Skeletal muscle cell (primary cell): ENCODE measurements at regions not wholly inside any gene's neighbourhood (a gene's known extent, or its start where the extent isn't known, plus 50 kb on each side); places are given as distances from the start of the nearest gene placed in this dataset.
A peak's percentile ranks its signal among the peaks of the same experiment; 100 is the strongest.

Experiments
- DNase-seq: peaks from one replicate; pipeline ENCODE4 v3.0.0-alpha.2; 2010; ENCODE audit warnings: low read depth
- H3K4me3 ChIP-seq: 2 replicates; pipeline ENCODE4 v1.5.1; 2011; ENCODE audit warnings: low read depth, mild to moderate bottlenecking, control low read depth, low read length, moderate library complexity

GRCh38 chr13:31922724-31923123 lies 108.8 kb upstream of the FRY start:
- no peak for DNase-seq

GRCh38 chr13:31923134-31923763 lies 108.3 kb upstream of the FRY start:
- no peak for DNase-seq
- H3K4me3 ChIP-seq = no peak overlapping the region

More at GRCh38 chr13:31922724-31923123, 108.8 kb upstream of the FRY start:
- H3K4me3 ChIP-seq = no peak overlapping the region

GRCh38 chr13:31925079-31925478 lies 106.5 kb upstream of the FRY start:
- DNase-seq = no peak
- H3K4me3 ChIP-seq = no peak overlapping the region

DNA sequence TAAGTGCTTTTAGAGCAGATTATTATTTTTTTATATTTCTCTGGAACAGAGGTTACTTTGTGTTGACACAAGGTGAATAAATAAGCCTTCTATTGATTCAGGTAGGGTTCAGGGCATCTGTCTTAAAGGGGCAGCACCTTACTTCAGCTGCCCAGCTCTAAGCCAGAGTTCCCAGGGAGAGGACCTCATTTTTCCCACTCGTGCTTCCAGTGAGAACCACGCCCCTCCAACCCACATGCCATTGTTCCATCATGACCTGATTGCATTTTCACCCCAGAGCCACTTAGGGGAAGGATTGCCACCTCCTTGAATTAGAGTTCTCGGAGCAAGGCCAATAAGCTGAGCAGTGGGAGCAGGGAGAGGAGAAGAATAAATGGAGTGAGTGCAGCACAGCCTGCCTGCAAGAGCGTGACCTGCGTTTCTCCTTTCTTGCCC lies 104.3 kb upstream of the FRY start:
- no peak for DNase-seq
- H3K4me3 ChIP-seq = no peak overlapping the region

DNA sequence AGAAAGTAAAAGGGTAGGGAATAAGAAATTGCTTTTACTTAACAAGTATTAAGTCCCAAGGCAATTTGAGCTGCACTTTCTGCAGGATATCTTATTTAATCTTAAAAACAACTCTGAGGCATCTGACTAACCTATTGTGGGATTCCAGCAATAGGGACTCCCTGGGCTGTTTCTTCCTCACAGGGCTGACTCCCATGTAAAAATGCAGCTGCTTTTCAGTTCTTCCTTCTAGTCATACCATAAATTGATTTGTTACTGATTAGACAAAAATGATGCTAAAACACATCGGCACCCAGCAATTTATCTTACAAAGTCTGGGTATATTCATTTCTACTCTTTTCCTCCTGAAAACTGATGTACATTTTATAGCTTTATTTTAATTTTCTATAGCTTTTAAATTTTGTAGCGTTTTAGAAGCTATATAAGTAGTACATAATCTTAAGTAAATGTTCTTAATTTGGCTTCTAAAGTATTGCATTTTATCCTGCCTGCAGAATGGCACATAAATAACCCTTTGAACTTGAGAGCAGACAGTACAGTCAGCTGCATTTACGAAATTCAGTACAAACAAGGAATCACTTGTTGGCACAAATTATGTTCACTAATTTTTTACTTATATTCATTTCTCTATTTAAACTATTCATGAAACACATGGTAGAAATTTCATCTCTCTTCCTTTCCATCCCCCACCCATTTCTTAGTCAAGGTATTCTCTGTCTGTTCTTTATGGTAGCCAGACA lies 102.4 kb upstream of the FRY start:
- H3K4me3 ChIP-seq = no peak overlapping the region
- no peak for DNase-seq

- H3K4me3 ChIP-seq = no peak overlapping the region
- DNase-seq = no peak
Measured at GRCh38 chr13:31930490-31930889, 101.1 kb upstream of the FRY start.

- H3K4me3 ChIP-seq = no peak overlapping the region
- DNase-seq = no peak
Measured at GRCh38 chr13:31930901-31931522, 100.6 kb upstream of the FRY start.

DNA sequence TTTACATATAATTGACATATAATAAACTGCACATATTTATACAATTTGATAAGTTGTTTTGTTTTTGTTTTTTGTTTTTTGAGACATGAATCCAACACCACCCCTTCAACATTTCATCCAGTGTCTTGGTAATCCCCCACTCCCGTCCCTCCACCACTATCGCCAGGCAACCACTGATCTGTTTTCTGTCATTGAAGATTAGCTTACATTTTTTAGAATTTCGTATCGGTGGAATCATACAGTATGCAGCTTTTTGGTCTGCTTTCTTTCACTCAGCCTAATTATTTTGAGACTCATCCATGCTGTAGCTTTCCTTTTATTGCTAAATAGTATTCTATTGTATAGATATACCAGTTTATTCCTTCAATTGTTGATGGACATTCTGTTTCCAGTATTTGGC lies 94.1 kb upstream of the FRY start:
- no peak overlapping the region for H3K4me3 ChIP-seq

GRCh38 chr13:31940076-31940475 lies 91.5 kb upstream of the FRY start:
- no peak for DNase-seq

More for the DNA sequence above, 94.1 kb upstream of the FRY start:
- no peak for DNase-seq

GRCh38 chr13:31943591-31943990 lies 88.0 kb upstream of the FRY start:
- DNase-seq = no peak
- H3K4me3 ChIP-seq = no peak overlapping the region

More at GRCh38 chr13:31940076-31940475, 91.5 kb upstream of the FRY start:
- no peak overlapping the region for H3K4me3 ChIP-seq

DNA sequence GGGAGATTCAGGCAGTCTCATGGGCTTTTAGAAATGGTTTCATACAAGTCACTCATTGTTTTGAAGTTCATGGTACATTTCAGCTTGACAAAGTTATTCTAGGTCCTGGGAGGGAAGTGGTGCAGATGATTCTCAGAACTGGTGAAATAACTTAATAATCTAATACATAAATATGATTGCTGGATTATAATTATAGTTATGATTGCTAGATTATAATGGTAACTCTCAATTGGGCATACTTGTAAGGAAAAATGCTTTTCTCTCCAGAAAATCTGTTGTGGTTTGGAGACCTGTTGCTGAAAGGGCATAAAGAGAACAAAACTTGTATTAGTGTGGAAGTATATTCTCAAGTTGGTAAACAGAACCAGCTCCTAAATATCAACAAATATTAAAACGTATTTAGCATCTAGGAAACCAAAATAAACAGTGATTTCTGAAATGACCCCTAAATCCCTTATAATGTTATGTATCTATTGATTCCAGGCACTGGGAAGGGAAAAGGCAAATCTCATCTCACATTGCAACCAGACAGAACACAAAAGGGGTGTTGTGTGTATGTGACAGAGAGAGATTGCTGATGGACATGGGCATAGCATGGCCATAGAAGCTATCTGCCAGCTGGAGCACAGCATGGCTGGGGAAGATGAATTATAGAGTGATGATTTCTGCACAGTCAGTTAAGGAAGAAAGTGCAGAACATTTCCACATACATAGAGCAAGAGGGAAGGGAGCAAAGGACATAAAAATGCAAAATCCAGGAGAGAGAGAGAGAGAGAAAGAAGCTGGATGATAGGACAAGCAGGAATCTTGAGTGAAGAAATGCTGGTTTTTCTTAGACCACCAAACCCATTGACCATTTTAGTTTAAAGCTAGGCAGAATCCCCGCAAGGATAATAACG lies 87.1 kb upstream of the FRY start:
- no peak overlapping the region for H3K4me3 ChIP-seq

GRCh38 chr13:31945202-31945961 lies 86.2 kb upstream of the FRY start:
- peak overlapping the region; percentile 29 for H3K4me3 ChIP-seq
- DNase-seq = peak; percentile 85

More for the DNA sequence above, 87.1 kb upstream of the FRY start:
- peak; percentile 22 for DNase-seq

DNA sequence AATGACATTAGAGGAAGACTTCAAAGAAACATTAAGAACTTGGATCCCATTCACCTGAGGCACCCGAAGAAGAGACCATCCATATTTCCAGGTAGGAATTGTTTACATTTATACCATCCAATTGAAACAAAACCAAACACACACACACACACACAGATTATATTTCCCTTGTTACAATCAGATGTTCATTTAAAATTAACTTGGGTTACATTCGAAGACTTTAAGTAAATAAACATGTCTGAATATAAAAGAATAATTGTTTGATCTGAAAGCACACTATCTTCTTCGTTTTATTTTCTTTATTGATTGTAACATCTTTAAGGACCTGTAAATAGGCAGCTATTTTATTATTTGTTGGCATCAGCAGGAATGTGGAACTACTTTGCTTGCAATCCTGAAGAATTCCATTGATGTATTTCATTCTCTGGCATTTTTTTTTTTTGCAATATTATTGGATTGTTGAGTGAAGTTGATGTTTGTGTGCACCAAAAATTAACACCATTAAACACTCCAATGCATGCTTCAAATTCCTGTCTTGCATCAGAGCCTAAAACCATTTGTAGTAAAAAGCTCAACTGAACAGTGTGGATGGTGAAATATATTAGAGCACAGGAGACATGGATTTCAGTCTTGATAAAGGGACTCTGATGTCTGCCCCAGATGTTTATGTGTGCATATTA lies 85.3 kb upstream of the FRY start:
- no peak for DNase-seq
- peak overlapping the region; percentile 29 for H3K4me3 ChIP-seq

GRCh38 chr13:31947105-31947504 lies 84.5 kb upstream of the FRY start:
- H3K4me3 ChIP-seq = no peak overlapping the region
- DNase-seq = no peak

DNA sequence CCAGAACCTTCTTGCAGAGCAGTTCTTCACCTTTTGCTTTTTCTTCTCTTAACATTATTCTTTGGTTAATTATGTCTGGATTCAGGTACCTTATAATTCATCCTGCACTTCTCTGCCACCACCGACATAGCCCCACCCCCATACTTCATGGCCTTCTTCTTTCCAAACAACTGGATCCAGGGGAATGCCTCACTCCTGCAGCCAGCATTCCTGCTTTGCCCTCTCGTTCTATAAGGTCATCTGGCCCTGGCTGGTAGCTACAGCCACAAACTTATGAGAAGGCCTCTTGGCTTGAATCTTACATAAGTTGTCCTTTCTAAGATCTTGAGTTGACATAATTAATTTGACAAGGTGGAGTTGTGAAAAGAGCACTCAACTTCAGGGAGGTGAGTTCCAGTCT lies 84.1 kb upstream of the FRY start:
- no peak for DNase-seq

DNA sequence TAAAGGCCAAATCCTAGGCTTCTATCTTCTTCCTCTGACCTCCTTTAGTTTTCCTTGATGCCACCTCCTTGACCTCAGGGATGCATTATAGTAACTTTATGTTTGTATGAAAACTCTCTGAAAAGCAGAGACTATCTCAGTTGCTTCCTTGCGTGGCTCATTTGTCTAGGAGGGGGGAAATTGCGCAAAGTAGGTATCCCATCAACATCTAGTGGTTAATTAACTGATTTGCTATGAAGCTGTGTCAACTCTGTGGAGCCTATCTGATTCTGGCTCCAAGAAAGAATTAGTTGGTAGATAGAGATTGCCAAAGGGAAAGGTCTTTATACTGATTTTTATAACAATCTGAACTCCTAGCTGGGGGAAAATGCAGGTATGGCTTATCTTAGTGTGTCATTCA lies 82.1 kb upstream of the FRY start:
- no peak overlapping the region for H3K4me3 ChIP-seq
- no peak for DNase-seq

More for the DNA sequence above, 84.1 kb upstream of the FRY start:
- no peak overlapping the region for H3K4me3 ChIP-seq

- no peak for DNase-seq
- no peak overlapping the region for H3K4me3 ChIP-seq
Measured at GRCh38 chr13:31950111-31950815, 81.3 kb upstream of the FRY start.

DNA sequence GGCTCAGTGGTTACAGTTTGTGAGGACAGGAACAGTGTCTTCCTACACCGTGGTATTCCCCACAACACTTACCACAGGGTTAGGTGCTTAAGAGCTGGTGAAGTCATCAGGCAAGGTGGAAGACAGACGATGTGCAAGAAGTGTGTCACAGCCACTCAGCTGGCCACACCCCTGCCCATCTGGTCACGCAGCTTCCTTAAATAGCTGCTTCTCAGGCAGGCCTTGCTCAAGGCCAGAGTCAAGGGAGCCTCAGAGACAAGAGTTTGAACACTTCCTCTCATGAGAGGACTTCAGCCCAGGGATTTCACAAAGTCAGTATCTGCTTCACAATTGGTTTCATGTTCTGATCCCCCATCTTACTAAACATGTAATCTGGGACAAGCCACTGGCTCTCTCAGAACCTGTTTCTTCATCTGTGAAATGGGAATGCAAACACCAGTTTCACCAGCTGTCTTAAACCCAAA lies 80.3 kb upstream of the FRY start:
- H3K4me3 ChIP-seq = no peak overlapping the region
- no peak for DNase-seq
